ENCODE measurements at regions not wholly inside any gene's neighbourhood (a gene's known extent, or its start where the extent isn't known, plus 50 kb on each side); places are given as distances from the start of the nearest gene placed in this dataset.

DNA sequence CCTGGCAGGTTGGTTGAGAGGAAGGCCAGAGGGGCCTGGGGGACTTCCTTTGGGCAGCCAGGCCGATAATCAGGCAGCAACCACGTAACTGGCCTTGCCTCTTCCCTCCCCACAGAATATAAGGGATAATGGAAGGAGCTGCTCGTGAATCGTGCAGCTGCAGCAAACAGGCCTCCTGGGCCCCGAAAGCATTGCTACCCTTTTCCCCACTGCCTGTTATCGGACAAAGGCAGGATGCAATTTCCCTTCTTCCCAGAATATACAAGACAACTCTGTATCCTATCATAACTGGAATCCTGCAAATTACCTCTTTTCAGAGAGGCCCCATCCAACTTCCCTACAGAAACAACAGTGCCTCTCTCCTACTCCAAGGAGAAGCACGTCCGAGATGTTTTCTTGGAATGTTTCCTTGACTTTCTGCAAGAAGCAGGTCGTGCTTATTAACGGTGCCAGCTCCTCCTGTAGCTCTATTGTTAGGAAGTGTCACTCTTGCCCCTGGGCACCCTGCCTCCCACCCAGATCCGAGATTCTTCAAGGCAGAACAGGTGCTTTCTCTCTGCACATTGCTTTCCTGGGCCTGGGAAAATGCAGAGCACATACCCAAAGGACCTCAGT lies 106.0 kb upstream of the TIAM1 start:
- TF ChIP-seq POLR2AphosphoS5 (IDR thresholded peaks at IDR 0.05; ENCODE audit: borderline replicate concordance, low read depth, low read length) (no peak), EZH2 (IDR thresholded peaks at IDR 0.05) (no peak), FOXP2 (optimal IDR thresholded peaks at IDR 0.05; ENCODE audit: control extremely low read depth, extremely low read length, insufficient read depth) (no peak)

Data from SK-N-MC (cell line).